GM21825 (cell line): ENCODE measurements at regions not wholly inside any gene's neighbourhood (a gene's known extent, or its start where the extent isn't known, plus 50 kb on each side); places are given as distances from the start of the nearest gene placed in this dataset.
"Not testable (repeated sequence)": the region's sequence is repeated elsewhere in the genome, so short reads cannot be mapped to it uniquely, and the experiment has no call there.

Source experiments
- ATAC-seq: cut with Tn5 transposase; IDR thresholded peaks from one replicate; pipeline ENCODE4 v1.9.1; 2021; ENCODE audit warnings: mild to moderate bottlenecking, moderate library complexity; ENCODE audit not compliant: unreplicated experiment

GRCh38 chr9:38196714-38197113 lies 127.7 kb upstream of the SHB start:
- ATAC-seq: no peak

DNA sequence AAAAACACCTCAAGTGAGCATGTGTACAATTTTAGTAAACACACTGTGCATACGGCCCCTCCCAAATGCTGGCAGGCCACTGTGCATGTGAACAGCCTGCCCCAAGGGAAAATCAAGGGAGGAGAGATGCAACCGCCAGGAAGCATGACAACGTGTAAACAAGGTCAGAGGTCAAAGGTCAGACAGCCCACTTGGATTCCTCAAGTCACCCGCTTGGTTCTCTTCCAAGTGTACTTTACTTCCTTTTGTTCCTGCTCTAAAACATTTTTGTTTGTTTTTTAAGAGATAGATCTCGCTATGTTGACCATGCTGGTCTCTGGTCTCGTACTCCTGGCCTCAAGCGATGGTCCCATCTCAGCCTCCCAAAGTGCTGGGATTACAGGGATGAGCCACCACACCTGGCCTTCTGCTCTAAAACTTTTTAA lies 126.7 kb upstream of the SHB start:
- no peak for ATAC-seq

DNA sequence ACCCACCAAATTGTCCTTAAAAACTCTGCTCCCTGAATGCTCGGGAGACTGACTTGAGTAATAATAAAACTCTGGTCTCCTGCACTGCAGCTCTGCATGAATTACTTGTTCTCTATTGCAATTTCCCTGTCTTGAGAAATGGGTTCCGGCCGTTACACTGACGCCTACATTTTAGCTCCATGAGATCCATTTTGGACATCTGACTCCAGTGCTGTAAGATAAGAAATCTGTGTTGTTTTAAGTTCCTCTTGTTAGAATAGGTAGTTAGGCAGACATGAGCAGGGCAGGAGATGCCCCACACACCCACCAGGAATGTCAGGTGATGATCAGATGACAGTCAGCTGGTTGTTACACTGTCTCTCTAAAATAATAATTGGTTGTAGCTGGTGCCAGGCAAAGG lies 125.8 kb upstream of the SHB start:
- ATAC-seq: no peak

DNA sequence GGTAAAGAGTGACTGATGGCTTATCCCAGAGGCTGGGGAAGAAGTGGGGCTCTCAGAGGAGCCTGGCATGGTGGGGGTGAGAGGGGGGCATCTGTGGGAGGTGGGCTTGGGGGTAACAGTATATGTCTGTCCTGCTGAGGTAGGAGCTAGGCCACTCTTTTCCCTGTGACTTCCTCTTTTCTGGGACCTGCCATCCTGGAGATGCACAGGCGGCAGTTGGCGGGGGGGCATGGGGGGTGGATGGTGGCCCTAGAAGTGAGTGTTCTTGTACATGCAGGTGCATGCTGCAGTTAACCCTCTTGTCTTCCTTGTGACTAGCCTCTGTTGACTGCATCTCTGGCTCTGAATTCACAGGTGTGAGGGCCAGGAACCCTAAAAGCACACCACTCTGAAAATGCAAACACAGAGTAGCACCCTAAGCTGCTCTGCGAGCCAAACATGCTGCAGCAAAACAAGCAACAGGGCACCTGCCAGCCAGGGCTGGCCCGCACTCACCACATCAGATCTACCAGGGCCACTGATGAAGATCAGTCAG lies 123.8 kb upstream of the SHB start:
- ATAC-seq: no peak

DNA sequence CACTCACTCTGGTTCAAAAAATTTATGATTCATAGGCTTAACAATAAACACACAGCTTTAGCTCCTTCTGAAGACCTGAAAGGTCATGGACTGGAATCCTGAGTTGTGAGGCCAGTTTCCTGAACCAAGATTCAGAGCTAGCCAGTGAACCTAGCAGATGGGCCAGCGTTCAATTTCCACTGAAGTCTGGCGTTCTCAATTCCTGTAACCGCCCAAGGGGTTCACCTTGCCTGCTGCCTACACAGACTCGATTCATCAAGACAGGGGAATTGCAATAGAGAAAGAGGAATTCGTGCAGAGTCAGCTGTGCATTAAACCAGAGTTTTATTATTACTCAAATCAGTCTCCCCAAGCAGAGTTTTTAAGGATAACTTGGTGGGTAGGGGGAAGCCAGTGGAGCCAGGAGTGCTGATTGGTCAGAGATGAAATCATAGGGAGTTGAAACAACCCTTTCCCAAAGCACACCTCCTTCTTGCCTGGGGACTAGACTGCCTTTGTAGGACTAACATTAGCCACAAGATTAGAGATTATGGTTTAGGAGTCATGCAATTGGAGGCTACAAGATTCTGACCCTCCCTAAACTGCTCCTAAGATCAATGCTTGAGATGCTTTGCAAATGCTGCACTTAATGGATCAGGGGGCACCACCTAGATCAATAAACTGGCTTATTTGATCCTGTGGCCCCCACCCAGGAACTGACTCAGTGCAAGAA lies 117.5 kb upstream of the SHB start:
- no peak for ATAC-seq

DNA sequence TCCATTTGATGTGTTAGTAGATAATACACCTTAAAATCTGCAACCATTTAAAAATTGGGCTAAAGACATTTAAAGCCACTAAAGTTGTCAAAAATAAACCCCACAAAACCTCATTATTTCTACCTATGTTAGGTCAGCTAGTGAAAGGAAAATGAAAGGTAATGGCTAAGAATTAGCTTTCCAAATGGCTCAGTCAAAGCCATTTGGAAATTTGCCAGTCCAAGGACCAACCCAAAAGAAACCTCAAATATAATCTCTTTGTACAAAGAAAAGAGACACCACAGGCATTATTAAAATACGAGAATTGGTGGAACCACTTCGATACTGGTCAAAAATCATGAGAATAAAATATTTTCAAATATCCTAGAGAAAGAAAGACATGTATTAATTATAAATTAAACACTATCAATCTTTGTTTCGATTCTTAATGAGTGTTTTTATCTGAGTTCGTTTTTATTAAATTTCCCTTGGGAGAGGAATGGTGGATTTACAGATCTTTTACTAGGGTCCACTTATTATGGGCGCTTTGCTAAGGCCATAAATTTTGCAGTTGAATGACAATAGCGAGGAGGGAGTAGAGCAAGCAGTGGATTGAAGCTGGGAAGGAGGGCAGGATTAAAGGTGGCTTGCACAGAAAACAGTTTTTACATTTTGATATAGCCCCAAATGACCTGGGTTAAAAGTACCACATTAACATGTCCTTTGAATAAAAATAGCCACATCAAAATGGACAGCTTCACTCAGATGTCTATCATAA lies 116.8 kb upstream of the SHB start:
- ATAC-seq: no peak

GRCh38 chr9:38183994-38184568 lies 115.1 kb upstream of the SHB start:
- ATAC-seq: no peak

DNA sequence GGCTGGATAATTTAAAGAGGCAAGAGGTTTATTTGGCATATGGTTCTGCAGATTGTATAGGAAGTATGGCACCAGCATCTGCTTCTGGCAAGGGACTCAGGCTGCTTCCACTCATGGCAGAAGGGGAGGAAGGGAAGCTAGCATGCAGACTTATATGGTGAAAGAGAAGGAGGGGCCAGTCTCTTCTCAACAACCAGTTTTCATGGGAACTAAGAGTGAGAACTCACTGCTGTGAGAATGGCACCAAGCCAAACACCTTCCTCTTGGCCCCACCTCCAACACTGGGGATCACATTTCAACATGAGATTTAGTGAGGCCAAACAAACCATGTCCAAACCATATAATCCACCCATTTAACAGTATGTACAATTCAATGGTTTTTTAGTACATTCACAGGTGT lies 113.3 kb upstream of the SHB start:
- peak; percentile 53 for ATAC-seq

DNA sequence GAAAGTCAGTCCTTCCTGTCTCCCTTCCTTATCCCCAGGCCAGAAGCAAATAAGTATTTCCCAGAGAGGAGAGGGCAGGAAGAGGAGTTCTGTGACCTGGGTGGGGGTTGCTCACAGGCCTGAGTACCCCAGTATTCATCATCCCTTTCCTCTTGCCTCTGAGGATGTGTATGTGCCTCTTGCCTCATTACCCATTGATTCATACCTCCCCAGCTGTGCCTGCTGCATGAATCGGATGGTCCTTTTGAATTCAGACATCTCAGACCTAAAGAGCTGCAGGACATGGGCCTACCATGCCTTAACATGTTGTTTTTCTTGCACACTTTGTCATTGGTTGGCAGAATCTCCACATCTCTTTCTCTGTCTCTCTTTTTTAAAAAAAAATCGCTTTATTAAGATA lies 112.8 kb upstream of the SHB start:
- ATAC-seq: no peak

DNA sequence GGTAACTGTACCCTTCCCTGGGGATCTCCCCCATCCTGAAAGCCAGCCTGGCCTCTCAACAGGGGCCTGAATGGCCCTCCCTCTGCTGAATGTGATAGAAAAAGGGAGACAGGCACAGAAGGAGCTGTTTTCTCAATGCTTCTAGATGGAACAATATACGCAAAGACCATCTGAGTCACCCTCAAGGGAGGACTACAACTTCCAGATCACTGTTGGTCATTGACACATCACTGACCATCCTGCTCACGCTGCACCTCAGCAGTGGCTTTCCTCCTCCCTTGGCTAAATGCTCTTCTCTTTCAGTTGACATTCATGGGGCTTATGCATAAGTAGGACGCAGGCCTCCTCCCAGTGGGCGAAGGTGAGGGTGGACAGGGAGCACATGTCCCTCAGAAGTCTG lies 112.2 kb upstream of the SHB start:
- ATAC-seq: no peak

DNA sequence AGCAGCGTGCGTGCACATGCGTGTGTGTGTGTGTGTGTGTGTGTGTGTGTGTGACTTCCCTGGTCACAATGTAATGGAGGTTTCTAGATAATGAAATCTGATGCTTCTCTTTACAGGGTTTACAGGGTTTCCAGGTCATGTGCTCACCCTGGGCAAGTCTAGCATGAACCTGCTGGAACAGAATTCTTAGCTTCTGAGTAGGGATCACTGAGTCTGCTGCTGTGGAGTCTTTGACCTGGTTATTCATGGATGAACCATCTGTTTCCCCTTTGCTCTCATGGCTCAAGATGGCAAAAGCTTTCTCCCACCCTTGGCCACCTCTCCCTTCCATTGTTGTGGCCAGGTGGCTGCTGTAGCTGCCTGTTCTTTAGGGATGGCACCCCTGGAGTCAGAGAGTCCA lies 111.6 kb upstream of the SHB start:
- no peak for ATAC-seq

- ATAC-seq: no peak
Observed at GRCh38 chr9:38179965-38180364, 110.9 kb upstream of the SHB start.

GRCh38 chr9:38178237-38178636 lies 109.2 kb upstream of the SHB start:
- no peak for ATAC-seq

DNA sequence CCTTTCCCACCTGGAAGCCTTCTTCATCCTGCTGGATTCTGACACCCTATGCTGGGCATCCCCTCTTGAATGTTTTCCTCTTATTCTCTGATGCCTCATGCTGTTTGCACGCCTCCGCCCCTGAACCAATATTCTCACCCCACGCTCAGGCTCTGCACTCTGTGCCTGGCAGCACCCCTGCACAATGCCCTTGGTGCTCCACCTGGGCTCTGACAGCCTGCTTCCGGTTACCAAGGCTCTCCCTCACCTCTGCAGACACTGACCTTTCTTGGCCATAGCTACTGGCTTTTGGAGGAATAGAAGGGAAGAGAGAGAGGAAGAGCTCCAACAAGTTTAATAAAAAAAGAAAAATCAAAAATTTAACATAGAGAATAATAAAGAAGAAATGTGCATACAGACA lies 108.7 kb upstream of the SHB start:
- ATAC-seq: no peak

DNA sequence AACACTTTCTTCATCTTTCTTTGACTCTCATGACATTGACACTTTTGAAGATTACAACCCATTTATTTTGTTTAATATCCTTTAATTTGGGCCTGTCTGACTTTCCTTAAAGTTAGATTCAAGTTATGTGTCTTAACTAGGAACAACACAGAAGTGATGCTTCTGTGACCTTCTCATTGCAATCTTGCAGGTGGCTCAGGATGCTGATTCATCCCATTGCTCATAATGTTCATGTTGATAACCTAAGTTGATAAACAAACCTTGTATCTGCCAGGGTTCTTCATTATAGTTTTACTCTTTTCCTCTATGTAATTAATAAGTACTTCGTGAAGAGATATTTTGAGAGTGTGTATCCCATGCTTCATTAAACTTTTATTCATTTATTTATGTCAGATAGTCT lies 107.2 kb upstream of the SHB start:
- no peak for ATAC-seq

DNA sequence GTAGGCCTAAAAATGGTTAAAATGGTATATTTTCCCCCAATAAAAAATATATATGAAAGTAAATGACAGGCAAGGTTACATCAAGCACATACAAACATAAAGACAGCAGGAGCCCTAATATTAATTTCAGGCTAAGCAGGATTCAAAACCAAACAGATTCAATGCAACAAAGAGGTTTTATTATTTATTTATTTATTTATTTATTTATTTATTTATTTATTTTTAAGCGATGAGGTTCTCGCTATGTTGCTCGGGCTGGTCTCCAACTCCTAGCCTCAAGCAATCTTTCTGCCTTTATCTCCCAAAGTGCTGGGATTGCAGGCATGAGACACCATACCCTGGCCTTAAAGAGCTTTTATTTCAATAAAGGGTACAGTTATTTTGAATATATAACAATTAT lies 106.4 kb upstream of the SHB start:
- no peak for ATAC-seq

DNA sequence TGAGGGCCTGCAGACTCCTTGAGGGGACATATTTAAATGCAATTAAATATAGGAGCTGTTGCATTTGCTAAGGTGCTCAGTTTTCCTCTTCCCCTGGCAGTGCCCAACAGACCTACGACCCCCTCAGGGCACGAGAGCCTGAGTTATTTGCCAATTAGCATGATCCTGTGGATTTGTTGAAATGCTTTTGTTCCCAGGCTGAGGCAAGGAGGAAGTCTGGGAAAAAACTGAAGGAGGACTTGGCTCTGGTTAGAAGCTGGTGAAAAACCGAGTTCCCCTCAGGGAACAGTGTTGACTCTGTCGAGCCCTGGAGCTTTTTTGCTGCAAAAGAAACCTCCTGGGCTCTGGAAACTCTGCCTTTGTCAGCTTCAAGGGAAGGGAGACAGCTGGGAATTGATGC lies 103.6 kb upstream of the SHB start:
- no peak for ATAC-seq

- no peak for ATAC-seq
Observed at GRCh38 chr9:38171926-38172325, 102.9 kb upstream of the SHB start.

- ATAC-seq: no peak
Observed at GRCh38 chr9:38171538-38171884, 102.5 kb upstream of the SHB start.

GRCh38 chr9:38170763-38171537 lies 101.9 kb upstream of the SHB start:
- ATAC-seq: not testable (repeated sequence)

DNA sequence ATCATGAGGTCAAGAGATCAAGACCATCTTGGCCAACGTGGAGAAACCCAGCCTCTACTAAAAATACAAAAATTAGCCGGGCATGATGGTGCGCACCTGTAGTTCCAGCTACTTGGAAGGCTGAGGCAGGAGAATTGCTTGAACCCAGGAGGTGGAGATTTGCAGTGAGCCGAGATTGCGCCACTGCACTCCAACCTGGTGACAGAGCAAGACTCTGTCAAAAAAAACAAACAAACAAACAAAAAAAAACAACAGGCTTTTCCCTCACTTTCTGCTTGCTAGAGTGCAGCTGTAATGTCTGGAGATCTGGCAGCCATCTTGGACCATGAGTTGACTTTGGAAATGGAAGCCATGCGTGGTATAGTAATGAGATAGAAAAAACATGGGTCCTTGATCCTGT lies 101.1 kb upstream of the SHB start:
- ATAC-seq: not testable (repeated sequence)
